TTC549 (cell line): ENCODE measurements at regions not wholly inside any gene's neighbourhood (a gene's known extent, or its start where the extent isn't known, plus 50 kb on each side); places are given as distances from the start of the nearest gene placed in this dataset.

ENCODE experiments used
- FAIRE-seq: peaks from 2 replicates; lab custom pipeline; 2012; peaks lifted over from hg19 to GRCh38; lab: Jason Lieb, UNC

DNA sequence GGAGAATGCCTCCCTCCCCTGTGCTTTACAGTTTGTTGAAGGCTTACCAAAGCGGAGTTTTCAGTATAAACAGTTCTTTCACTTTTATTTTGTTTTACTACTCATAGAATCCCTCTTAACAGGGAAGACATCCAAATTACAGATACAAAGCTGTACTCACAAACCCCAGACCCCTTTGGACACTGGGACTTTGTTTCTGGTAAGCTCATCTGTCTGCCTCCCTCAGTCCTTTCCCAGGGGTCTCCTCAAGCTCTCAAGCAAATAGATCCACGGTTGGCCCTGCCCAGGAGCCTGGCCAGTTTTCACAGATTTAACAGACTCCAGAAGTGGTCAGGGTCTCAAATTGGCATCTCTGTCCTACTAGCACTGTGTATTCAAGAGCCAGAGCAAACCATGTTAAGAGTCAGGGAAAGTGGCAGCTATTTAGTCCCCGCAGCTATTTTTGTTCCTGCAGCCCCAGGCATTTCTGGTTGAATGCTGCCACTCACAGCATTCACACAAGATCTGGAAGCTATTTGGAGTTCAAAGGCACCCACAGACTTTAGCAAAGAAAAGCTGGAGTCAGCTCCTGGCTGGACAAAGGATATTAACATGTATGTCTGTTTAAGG, 54.2 kb downstream of the TMEM100 start:
- no peak for FAIRE-seq

DNA sequence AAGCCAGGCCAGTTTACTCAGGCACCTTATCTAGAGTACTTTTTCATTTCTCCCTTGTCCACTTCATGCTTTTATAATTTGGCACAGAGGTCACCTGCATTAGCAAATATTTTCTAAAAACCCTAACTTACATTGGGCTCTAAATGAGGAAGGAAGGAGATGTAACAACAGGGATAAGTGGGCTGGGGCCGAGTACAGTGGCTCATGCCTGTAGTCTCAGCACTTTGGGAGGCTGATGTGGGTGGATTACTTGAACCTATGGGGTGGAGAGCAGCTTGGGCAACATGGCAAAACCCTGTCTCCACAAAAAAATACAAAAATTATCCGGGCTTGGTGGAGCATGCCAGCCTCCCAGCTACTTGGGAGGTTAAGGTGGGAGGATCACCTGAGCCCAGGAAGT, 55.9 kb downstream of the TMEM100 start:
- no peak for FAIRE-seq

DNA sequence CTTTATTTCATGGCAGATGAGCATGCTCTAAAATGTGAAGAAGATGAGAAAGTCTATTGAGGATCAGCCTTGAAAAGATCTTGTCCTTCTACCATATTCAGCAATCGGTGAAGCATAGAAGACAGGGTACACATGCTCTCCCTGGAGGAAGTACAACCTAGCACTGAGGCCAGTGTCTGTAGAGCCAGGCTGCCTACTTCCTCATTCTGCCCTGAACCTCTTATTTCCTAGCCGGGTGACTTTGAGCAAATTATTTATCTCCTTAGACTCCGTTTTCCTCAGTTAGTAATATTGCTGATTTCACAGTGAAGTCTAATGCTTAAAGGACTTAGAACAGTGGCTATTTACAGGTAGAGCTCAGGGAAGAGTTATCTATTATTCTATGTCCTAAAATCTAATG, 58.4 kb downstream of the TMEM100 start:
- FAIRE-seq = no peak

DNA sequence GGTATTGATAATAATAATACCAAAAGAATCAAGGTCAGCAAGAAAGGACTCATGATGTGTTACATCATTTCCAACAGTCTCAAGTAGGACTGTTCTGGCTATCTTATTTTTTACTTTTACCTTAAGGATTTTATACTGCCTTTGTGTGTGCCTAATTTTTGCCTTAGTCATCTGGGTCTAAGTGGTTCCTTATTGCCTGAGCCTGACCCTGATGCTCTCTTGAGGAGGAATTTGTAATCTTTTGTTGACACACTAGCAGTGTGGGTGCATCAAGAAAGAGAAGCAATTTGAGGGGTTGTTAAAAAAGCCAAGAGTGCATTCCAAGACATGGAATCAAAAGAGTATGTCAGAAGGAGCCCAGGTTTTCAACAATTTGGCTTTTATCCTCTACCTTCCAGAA, 59.3 kb downstream of the TMEM100 start:
- no peak for FAIRE-seq

DNA sequence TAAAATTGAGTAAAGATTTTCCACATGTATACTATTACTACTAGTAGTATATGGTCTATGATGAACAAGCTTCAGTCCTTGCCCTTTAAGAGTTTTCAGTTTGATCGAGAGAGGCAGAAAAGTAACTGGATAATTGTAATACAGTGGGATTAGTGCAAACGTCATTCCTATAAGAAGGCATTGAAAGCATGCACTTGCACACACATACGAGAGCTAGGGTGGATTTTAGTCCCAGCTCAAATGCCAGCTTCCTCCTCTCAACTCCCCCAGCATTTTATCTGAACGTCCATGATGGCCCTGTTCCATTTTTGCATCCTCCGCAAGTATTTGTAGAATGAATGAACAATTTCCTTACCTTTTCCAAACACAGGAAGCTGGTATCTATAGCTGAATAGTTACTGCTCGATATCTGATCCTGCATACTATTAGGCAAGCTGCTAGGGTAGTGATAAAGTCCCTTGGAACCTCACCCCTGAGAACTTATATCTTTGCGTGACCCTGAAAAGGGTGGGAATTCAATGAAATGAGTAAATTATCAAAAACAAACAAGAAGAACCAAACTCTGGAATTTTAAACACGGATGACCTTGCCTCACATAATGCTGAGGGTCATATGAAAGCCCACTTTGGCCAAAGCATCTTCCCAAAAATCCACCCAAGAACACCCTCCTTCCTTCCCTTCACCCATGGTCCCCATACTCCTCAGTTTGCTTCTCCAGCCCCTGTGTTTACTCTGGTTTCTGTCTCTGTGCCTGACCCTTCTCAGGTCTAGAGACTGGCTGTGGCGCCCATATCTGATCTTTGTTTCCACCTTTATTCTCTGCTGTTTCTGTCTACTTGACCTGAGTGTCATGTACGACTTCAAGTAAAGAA, 60.5 kb downstream of the TMEM100 start:
- peak; percentile 32 for FAIRE-seq

DNA sequence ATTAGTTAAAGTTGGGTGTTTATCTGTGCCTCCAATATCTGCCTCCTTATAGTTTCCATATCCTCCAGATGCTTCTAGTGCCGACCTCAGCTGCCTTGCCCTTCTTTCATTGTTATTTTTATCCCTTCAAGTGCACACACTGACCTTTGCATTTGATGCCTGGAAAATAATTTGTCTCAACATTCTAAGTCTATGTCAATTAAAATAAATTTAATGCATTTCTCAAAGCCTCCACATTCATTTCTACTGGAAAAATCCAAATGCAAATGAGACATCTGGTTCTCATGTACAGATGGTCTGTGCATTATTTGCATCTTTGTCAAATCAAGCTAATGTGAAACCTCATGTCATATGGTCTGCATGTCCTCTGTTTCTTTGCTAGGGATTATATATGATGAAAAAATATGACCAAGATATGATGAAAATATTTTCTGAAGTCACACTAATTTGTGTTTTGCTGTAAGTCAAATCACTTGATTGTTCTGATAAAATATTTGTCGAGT, 61.4 kb downstream of the TMEM100 start:
- no peak for FAIRE-seq

DNA sequence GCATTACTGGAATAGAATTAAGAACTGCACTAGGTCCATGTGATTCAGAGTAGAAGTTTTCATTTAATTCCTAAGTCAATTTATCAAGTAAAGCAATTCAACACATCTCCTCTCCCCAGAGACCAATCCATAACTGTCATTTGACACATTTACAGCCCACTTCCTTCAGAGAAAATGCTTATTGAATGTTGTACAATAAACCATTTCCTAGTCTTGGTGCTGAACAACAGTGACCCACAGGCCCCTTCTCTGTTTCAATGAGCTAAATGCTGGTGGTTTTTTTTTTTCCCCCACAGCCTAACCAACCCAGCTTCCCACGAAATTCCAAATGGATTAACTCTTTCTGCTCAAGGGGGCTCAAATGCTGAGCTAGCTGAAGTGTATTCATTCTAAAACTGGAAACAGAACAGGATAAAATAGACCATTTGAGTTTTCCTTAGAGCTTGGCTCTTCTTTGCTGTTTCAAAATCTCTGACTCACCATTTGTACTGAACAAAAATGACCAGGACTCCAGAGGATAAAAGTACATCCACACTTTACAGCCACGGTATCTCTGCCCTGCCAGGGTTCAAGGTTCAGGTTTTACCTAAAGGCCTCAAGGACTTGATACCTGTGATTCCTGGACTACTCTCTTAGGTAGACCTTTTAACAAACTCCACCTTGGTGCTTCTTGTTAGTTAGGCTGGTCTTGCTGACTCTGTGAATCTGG, 62.3 kb downstream of the TMEM100 start:
- FAIRE-seq = peak; percentile 55

DNA sequence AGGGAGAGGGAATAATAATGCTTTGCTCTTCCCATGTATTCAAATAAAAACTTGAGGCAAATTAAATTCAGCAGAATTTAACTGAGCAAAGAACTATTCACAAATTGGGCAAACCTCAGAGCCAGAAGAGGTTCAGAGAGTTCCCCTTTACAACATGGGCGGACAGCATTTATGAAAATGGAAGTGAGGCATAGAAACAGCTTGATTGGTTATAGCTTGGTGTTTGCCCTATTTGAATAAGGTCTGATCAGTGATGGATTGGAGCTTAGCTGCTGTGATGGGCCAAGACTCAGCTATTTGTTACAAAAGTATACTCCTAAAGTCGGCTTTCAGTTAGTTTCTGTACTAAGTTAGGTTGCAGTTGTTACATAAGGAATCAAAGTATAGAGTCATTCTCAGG, 63.0 kb downstream of the TMEM100 start:
- no peak for FAIRE-seq

DNA sequence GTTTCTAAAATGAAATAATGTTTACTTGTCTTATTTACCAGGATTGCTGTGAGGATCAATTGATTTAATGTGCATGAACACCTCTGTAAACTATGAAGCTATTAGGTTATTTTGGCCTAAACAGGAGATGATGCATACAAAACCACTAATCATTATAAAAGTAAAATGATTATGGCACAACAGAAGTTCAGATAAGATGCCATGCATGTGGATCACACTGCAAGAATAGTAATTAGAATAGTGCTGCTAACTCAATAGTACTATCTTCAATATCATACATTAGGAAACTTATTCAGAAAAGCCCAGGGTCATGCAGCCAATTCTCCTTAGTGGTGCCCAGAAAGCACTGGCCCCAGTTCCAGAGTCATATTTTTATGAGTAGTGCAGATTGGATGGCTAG, 66.9 kb downstream of the TMEM100 start:
- FAIRE-seq = no peak

DNA sequence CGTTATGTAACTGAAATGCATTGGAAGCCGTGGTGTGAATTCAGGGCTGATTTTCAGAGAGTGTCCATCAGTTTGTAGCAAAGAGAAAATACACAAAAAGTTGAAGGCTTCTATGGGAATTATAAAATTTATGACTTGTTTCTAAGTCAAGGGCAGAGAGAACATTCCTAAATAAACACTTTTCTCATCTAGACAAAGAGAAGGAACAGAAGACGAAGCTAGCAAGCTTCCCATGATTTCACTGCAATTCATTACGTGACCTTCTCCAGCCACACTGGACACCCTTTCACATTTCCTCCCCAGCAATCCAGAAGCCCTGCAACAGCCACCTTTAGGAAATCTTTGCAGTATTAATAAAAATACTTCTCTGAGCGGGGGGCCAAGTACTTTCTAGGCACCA, 67.8 kb downstream of the TMEM100 start:
- FAIRE-seq = peak; percentile 39

DNA sequence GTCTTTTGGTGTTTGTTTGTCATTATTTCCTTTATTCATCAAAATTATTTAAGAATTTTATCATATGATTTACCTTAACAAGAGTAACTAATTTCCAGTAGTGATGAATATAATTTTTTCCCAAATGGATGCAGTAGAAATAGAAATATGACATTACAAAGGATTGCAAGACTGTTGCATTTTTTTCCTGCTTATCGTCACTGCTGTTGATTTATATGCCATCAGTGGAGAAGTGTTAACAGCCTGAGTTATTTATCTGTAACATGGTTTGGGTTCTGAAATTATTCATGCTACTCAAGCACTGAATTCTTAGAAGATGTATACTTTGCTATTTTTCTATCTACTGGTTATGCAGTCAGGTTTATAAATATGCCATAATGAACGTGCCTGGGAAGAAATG, 68.6 kb downstream of the TMEM100 start:
- FAIRE-seq = no peak

DNA sequence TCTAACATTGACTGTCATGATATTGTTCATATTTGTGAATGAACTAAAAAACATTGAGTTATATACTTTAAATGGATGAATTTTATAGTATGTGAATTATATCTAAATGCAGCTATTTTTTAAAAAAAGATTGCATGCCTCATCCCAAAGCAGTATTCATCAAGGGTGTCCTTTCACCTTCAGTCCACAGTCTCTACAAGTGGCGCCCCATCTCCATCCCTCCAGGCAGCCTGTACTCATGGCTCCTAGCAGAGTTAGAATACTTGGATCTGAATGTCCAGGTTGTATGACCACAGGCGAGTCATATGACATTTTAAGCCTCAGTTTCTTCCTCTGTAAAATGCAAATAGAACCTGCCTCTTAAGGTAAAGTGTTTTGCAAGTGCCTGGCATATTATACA, 69.8 kb downstream of the TMEM100 start:
- FAIRE-seq = no peak

DNA sequence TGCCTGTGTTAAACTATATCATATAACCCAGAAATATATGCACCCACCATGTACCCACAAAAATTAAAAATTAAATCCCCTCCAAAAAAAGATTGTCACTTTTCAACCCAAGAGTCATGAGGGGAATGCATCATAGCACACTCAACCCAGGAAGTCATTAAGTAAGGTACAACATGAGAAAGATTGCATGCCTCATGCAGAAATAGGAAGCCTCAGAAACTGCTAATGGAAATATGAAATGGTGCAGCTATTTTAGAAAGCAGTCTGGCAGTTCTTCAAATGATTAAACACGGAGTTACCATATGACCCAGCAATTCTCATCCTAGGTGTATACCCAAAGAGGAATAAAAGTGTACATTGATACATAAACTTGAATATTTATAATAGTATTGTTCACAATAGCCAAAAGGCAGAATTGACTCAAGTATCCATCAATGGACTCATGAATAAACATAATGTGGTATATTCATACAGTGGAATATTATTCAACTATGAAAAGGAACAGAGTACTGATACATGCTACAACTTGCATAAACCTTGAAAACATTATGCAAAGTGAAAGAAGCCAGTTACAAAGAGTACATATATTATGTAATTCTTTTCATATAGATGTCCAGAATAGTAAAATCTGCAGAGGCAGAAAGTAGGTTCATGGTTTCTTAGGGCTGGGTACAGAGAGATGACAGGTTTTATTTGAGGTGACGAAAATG, 70.4 kb downstream of the TMEM100 start:
- no peak for FAIRE-seq

DNA sequence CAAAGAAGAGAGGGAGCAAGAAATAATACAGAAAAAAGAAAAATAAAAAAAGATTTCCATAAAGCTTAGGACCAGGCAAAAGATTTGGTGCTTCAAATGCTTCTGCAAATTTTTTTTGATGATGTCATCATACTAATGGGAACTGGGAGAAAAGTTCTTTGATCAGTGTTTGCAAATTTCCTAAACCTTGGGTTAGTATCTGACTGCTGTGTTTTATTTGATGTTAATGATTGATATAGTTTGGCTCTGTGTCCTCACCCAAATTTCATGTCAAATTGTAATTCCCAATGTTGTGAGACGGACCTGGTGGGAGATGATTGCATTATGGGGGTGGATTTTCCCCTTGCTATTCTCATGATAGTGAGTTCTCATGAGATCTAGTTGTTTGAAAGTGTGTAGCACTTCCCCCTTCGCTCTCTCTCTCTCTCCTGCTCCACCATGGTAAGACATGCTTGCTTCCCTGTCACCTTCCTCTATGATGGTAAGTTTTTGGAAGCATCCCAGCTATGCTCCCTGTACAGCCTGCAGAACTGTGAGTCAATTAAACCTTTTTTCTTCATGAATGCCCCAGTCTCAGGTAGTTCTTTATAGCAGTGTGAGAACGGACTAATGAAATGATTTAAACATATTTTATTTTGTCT, 72.6 kb downstream of the TMEM100 start:
- no peak for FAIRE-seq

DNA sequence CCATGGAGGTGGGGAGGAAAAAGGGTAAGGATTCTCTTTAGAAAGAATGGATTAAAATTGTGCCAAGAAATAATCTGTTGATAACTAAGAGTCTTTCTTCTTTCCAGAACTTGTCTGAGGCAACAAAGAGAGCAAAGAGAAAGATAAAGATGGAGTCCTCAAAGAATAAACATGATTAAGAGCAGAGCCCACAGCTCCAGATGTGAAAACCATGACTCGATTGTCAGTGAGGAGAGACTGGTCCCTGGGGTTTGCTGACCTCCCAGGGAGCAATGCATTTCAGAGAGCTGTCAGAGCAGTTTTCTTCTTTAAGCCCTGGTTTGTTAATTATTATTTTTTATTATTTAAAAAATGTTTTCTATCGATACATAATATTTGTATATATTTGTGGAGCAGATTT, 74.6 kb downstream of the TMEM100 start:
- no peak for FAIRE-seq

DNA sequence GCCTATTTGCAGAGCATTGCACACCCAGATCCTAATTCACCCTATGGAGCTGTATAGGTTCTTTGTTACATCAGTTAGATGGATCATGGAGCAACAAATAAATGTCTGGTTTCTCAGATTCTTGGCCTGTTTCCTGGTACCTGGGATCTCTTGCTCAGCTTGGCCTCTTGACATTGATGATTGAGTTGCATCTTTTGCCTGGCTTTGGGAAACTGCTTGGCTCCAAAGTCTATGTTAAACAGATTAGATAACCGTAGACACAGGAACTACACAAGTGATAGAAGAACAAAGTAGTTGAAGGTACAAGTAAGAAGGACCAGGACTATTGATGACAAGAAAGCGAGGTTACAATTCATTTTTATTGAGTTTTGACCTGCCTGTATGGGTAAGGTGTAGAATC, 77.3 kb downstream of the TMEM100 start:
- FAIRE-seq = no peak

DNA sequence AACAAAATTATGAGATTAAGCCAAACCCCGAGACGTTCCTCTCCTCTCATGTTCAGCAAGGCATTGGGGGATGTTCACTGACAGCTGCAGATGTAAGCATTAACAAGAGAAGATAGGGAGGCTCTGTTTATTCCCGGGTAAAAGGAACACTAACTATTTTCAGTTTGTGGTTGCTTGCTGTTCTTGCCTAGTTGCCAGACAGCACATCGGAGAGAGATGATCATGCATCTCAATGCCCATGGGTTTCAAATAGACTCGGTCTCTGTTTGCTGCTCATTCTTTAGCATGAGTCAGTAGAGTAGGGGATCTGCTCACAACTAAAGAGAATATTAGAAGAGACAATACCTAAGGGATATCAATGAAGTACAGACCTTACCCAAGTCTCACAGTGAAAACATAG, 78.3 kb downstream of the TMEM100 start:
- no peak for FAIRE-seq

DNA sequence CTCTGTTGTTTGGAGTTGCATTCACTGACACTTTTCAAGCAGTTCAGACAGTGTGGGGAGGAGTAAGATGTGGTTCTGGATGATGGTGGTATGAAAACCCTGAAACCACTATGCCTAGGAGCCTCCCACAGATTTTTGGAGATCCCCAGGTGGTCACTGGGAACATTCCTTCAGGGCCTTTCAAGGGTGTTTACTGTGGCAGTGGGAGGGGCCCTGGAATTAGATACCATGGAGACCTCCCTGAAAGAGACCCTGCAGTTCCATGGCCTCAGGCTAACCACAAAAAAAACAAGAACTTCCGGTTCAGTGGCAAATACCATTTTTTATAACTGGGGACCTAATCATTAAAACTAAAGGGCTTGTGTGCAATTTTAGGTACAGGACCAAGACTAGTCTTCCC, 79.9 kb downstream of the TMEM100 start:
- FAIRE-seq = no peak

DNA sequence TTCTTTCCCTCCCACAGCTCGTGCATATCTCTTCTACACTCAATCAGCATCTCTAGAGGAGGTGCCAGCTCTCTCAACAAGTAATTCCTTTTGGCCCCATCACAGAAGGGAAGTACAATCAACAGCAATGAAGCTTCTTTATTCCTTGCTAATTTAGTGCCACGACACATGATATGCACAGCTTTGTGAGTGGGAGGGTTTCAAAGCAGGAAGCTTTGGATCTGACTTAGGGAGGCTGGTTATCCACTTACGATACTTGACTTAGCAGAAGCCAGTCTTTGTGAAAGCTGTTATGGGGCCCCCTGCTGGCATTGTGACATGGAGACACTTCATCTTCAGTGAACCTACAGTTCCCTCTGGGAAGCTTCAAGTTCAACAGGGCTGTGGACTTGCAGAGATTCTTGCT, 81.0 kb downstream of the TMEM100 start:
- peak; percentile 93 for FAIRE-seq

DNA sequence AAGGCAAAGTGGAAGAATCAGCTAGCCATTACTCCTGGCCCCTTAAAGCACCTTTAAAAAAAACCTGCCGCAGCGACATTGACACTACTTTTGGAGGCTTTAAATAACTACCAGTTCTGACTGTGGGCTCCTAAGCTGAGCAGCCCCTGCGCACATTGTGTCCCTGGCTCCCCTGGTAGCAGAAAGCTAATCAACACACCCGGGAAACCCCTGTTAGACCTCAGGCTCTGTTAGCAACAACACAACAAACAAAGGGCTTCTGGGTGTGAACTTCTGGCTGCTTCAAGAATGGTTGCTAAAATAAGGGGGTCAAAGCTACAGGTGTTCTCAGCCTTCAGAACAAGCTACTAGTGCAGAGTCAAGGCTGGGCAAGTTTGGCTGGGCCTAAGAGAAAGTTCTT, 83.6 kb downstream of the TMEM100 start:
- no peak for FAIRE-seq

DNA sequence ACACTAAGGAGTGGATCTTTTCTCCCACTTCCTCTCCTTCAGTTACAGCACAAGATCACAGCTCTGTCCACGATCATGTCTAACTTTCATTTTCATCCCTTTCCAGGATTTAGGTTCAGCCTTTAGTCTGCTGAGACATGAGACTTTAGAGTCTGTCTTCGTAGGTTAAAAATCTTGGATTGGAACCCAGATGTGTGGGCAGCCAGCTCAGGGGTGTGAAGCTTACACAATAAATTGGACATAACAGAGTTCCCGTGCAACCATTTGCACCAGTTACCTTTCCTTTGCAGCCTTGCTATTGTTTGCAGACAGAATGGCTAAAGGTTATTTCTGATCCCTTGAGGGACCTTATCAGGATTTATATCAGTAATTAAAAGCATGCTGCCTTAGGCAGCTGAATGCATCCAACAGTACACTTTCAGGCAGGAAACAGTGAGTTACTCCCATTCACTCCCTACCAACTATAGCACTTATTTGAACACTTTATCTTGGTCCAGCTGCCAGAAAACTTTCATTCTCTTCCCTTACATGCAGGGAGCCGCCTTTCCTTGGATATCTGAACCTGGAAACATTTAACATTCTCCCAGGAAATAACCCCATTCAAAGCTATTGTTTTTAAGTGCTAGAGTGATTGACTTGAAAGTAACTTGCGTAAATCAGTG, 87.3 kb downstream of the TMEM100 start:
- FAIRE-seq = peak; percentile 57

DNA sequence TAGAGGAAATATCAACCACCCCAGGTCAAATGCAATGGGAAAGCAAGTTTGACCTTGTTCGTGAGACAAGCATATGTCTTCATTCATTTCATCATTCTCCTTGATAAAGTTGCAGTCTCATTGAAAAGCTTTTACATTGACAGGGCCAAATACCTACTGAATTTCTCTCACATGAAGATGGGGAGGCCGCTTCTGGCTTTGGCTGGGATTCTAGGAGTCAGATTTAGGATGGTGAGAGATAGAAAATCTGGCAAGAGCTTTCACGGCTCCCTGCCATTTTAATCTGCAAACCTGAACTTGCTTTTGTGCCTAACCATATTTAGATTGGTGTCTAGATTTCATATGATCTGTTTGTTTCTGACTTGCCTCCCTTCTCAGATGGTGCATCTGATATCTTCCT, 88.0 kb downstream of the TMEM100 start:
- FAIRE-seq = peak; percentile 87
